HepG2 (cell line): ENCODE measurements at regions not wholly inside any gene's neighbourhood (a gene's known extent, or its start where the extent isn't known, plus 50 kb on each side); places are given as distances from the start of the nearest gene placed in this dataset.

ENCODE experiments used
- ATAC-seq: fragments of 200-7000 bp; cut with Tn5 transposase; 3 replicates; pipeline ENCODE4 v1.9.1; 2020; ENCODE audit warnings: mild to moderate bottlenecking, moderate library complexity
- BruUV-seq: library from RNA; stranded (reverse); fragments of 400-500 nt; replicated peaks from 2 replicates; lab custom pipeline; 2021; lab: Mats Ljungman, UMichigan
- CTCF ChIA-PET: fragments of 300-600 bp; formaldehyde crosslinking; extraction: SDS; loops from one replicate; lab custom pipeline; 2021; ENCODE audit warnings: low total read pairs, inconsistent platforms, low intra/inter-chr PET ratio; lab: Yijun Ruan, JAX
- POLR2A ChIA-PET: fragments of 350-600 bp; sonication (Branson Sonifier 250); formaldehyde crosslinking; loops from one replicate; lab custom pipeline; 2020; ENCODE audit warnings: antibody characterized with exemption, inconsistent platforms; lab: Yijun Ruan, JAX
- DNase-seq: peaks from one replicate; pipeline ENCODE4 v3.0.0-alpha.2; 2015; ENCODE audit warnings: low spot score
- FAIRE-seq: peaks from 3 replicates; lab custom pipeline; 2011; peaks lifted over from hg19 to GRCh38; lab: Jason Lieb, UNC
- H2AFZ ChIP-seq: one replicate; pipeline ENCODE4 v1.6.1; 2011; ENCODE audit warnings: low read length, inconsistent platforms
- H3K27ac ChIP-seq: fragments of 300-600 bp; 3 replicates; pipeline ENCODE4 v1.8.0; 2011; ENCODE audit warnings: mixed run types, mild to moderate bottlenecking, mixed read lengths, low read length, inconsistent platforms; ENCODE audit not compliant: insufficient read depth; ENCODE audit errors: extremely low read length
- H3K27me3 ChIP-seq, 2 experiments: fragments of 200-600 bp in 1 of 2; 2 replicates in 1 of 2; 3 replicates in 1 of 2; pipeline versions ENCODE4 v1.6.0 to v1.8.0; 2011; ENCODE audit warnings: low read length in 2 of 2, mild to moderate bottlenecking in 2 of 2, moderate library complexity in 2 of 2, inconsistent platforms in 1 of 2; ENCODE audit not compliant: insufficient read depth in 2 of 2, control insufficient read depth in 1 of 2
- H3K36me3 ChIP-seq, 2 experiments: fragments of 200-600 bp in 1 of 2; replicated peaks in 1 of 2; 2 replicates in 1 of 2; 3 replicates in 1 of 2; pipeline versions ENCODE4 v1.5.1 to v1.8.0; 2011; ENCODE audit warnings: low read length in 2 of 2, inconsistent platforms in 1 of 2; ENCODE audit not compliant: insufficient read depth in 2 of 2, control insufficient read depth in 1 of 2
- H3K4me1 ChIP-seq: 2 replicates; pipeline ENCODE4 v1.5.1; 2012; ENCODE audit warnings: low read length, inconsistent platforms; ENCODE audit not compliant: insufficient read depth
- H3K4me2 ChIP-seq: 2 replicates; pipeline ENCODE4 v1.6.0; 2011; ENCODE audit warnings: low read depth, low read length, inconsistent platforms
- H3K4me3 ChIP-seq, 3 experiments: fragments of 200-600 bp in 1 of 3; sonication (generic), shearing (Covaris generic) in 1 of 3; replicated peaks in 1 of 3; 2 replicates each; pipeline ENCODE4 v1.5.1; 2011 to 2016; ENCODE audit warnings: low read length in 3 of 3, inconsistent platforms in 2 of 3, low read depth in 2 of 3, mild to moderate bottlenecking in 2 of 3, control low read depth in 1 of 3, mixed read lengths in 1 of 3; ENCODE audit not compliant: insufficient read depth in 1 of 3
- H3K79me2 ChIP-seq: one replicate; pipeline ENCODE4 v1.6.1; 2011; ENCODE audit warnings: low read length, inconsistent platforms; ENCODE audit not compliant: insufficient read depth
- H3K9ac ChIP-seq: 2 replicates; pipeline ENCODE4 v1.6.0; 2011; ENCODE audit warnings: mild to moderate bottlenecking, low read depth, low read length, inconsistent platforms; ENCODE audit not compliant: insufficient read depth
- H3K9me3 ChIP-seq: 2 replicates; pipeline ENCODE4 v1.5.1; 2012; ENCODE audit warnings: mild to moderate bottlenecking, low read length
- H4K20me1 ChIP-seq: 2 replicates; pipeline ENCODE4 v1.6.0; 2011; ENCODE audit warnings: inconsistent platforms, mild to moderate bottlenecking, low read length, moderate library complexity; ENCODE audit not compliant: insufficient read depth
- KDM3A ChIP-seq: IDR thresholded peaks from 2 replicates; pipeline ENCODE4 v1.6.1; 2018; ENCODE audit warnings: low read depth, missing compliant biosample characterization
- LCORL ChIP-seq, 2 experiments: fragments of 450-650 bp in 1 of 2; sonication (generic) in 1 of 2; formaldehyde crosslinking in 1 of 2; IDR thresholded peaks; 2 replicates each; pipeline versions ENCODE4 v1.5.0 to v1.6.1; 2017 to 2020; ENCODE audit warnings: antibody characterized with exemption in 1 of 2, missing genetic modification reagents in 1 of 2
- MAFF ChIP-seq: IDR thresholded peaks from 2 replicates; pipeline ENCODE4 v1.6.1; 2011; ENCODE audit warnings: low read depth, low read length, improper control_type of control experiment
- RFXANK ChIP-seq: IDR thresholded peaks from 2 replicates; pipeline ENCODE4 v1.6.1; 2016
- SCMH1 ChIP-seq: sonication (generic); formaldehyde crosslinking; IDR thresholded peaks from 2 replicates; pipeline ENCODE4 v1.9.0; 2021; ENCODE audit warnings: missing genetic modification reagents, mild to moderate bottlenecking, borderline replicate concordance
- SNAPC2 ChIP-seq: sonication (generic); formaldehyde crosslinking; IDR thresholded peaks from 2 replicates; pipeline ENCODE4 v1.8.1; 2022; ENCODE audit warnings: mild to moderate bottlenecking, missing genetic modification reagents
- SP5 ChIP-seq: IDR thresholded peaks from 2 replicates; pipeline ENCODE4 v1.6.1; 2016; ENCODE audit warnings: low read depth, borderline replicate concordance
- TCF12 ChIP-seq, 2 experiments: fragments of 450-650 bp in 1 of 2; sonication (generic) in 1 of 2; formaldehyde crosslinking in 1 of 2; IDR thresholded peaks; 2 replicates each; pipeline versions ENCODE4 v1.6.1 to v1.8.0; 2017 to 2022; ENCODE audit warnings: antibody characterized with exemption in 1 of 2, mild to moderate bottlenecking in 1 of 2, missing genetic modification reagents in 1 of 2, moderate library complexity in 1 of 2
- ZBTB33 ChIP-seq: sonication (generic); formaldehyde crosslinking; IDR thresholded peaks from 2 replicates; pipeline ENCODE4 v1.4.0; 2020; ENCODE audit warnings: missing genetic modification reagents
- ZIK1 ChIP-seq: sonication (generic); formaldehyde crosslinking; IDR thresholded peaks from 2 replicates; pipeline ENCODE4 v1.5.0; 2020; ENCODE audit warnings: mild to moderate bottlenecking, low read depth, missing genetic modification reagents, borderline replicate concordance
- ZNF570 ChIP-seq: sonication (generic); formaldehyde crosslinking; IDR thresholded peaks from 2 replicates; pipeline ENCODE4 v1.4.0; 2020; ENCODE audit warnings: mild to moderate bottlenecking, missing genetic modification reagents, borderline replicate concordance
- ZNF605 ChIP-seq: sonication (generic); formaldehyde crosslinking; IDR thresholded peaks from 2 replicates; pipeline ENCODE4 v1.8.0; 2022; ENCODE audit warnings: mild to moderate bottlenecking, missing genetic modification reagents
- ZNF709 ChIP-seq: sonication (generic); formaldehyde crosslinking; IDR thresholded peaks from 2 replicates; pipeline ENCODE4 v1.5.0; 2020; ENCODE audit warnings: mild to moderate bottlenecking, missing genetic modification reagents
- ZNF790 ChIP-seq: sonication (generic); formaldehyde crosslinking; IDR thresholded peaks from 2 replicates; pipeline ENCODE4 v1.8.0; 2022; ENCODE audit warnings: missing genetic modification reagents, mild to moderate bottlenecking, borderline replicate concordance
- WGBS: methylation state at CpG from one replicate; pipeline ENCODE4 v1.1.6; 2017; ENCODE audit warnings: low lambda C conversion rate; 5-methylcytosine and 5-hydroxymethylcytosine counted together
- in situ Hi-C: cut with HindIII; loops from 2 replicates; pipeline ENCODE4 v1.10.0; 2017; ENCODE audit warnings: low pct_unique_long_range_greater_than_20kb; ENCODE audit not compliant: extremely low pct_ligation_motif_present
- intact Hi-C: fragments of 100-400 bp; cut with micrococcal nuclease; formaldehyde crosslinking; loops from one replicate; pipeline ENCODE4 v1.10.0; 2022; ENCODE audit not compliant: unreplicated experiment
- TF ChIP-seq, protein P1 (sequence below): sonication (generic); formaldehyde crosslinking; IDR thresholded peaks from 2 replicates; pipeline ENCODE4 v1.4.0; 2020; ENCODE audit warnings: missing genetic modification reagents, borderline replicate concordance
- TF ChIP-seq, protein P2 (sequence below): sonication (generic); formaldehyde crosslinking; IDR thresholded peaks from 2 replicates; pipeline ENCODE4 v1.8.1; 2023; ENCODE audit warnings: mild to moderate bottlenecking, moderate library complexity, missing genetic modification reagents
- TF ChIP-seq, protein P3 (sequence below), 2 experiments: sonication (generic) in 1 of 2; formaldehyde crosslinking in 1 of 2; IDR thresholded peaks; 2 replicates each; pipeline versions ENCODE4 v1.4.0 to v1.6.1; 2018 to 2020; ENCODE audit warnings: missing genetic modification reagents in 2 of 2, borderline replicate concordance in 1 of 2, low read depth in 1 of 2, mild to moderate bottlenecking in 1 of 2, missing biosample characterization in 1 of 2

DNA sequence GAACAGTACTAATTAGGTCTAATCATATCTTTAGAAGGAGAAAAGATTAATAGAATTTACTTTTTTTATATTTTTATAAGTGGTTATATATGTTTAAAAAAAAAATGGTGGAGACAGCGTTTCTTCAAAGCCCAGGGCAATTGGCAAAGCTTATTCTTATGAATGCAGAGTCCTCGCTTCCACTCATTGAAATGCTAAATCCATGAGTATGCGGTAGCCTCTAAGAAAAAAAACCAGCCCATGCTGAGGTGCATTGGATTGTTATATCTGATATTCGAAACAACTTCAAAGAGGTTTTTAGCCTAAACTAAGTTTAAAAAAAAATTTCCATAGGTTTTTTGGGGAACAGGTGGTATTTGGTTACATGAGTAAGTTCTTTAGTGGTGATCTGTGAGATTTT lies 142.8 kb downstream of the GOLIM4 start (continued):
- no peak for TF ChIP-seq SCMH1 (CRISPR knock-in tag)
- TF ChIP-seq SNAPC2, result no peak
- no peak for TF ChIP-seq LCORL (IDR thresholded peaks at IDR 0.05)
- no peak for TF ChIP-seq LCORL (CRISPR knock-in tag; IDR thresholded peaks at IDR 0.05)
- TF ChIP-seq, protein P1, sequence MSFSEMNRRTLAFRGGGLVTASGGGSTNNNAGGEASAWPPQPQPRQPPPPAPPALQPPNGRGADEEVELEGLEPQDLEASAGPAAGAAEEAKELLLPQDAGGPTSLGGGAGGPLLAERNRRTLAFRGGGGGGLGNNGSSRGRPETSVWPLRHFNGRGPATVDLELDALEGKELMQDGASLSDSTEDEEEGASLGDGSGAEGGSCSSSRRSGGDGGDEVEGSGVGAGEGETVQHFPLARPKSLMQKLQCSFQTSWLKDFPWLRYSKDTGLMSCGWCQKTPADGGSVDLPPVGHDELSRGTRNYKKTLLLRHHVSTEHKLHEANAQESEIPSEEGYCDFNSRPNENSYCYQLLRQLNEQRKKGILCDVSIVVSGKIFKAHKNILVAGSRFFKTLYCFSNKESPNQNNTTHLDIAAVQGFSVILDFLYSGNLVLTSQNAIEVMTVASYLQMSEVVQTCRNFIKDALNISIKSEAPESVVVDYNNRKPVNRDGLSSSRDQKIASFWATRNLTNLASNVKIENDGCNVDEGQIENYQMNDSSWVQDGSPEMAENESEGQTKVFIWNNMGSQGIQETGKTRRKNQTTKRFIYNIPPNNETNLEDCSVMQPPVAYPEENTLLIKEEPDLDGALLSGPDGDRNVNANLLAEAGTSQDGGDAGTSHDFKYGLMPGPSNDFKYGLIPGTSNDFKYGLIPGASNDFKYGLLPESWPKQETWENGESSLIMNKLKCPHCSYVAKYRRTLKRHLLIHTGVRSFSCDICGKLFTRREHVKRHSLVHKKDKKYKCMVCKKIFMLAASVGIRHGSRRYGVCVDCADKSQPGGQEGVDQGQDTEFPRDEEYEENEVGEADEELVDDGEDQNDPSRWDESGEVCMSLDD (CRISPR knock-in tag), result no peak
- no peak for TF ChIP-seq TCF12 (IDR thresholded peaks at IDR 0.05)
- no peak for TF ChIP-seq TCF12 (CRISPR knock-in tag; IDR thresholded peaks at IDR 0.05)
- TF ChIP-seq SP5 (CRISPR knock-in tag), result no peak
- no peak for TF ChIP-seq ZBTB33 (CRISPR knock-in tag)

- DNase-seq, result no peak
- Histone ChIP-seq H4K20me1 (no peaks in the 10 kb centered on the region), H2AFZ (no peak overlapping the region), H3K4me1 (no peaks in the 10 kb centered on the region), H3K9me3 (no peaks in the 10 kb centered on the region), H3K79me2 (no peaks in the 10 kb centered on the region), H3K4me2 (no peak overlapping the region), H3K9ac (no peak overlapping the region), H3K27me3 (no peaks in the 10 kb centered on the region), H3K36me3 (no peaks in the 10 kb centered on the region), H3K27ac (no peak overlapping the region), H3K4me3 (no peak overlapping the region)
- ChIA-PET POLR2A (no interaction called here), CTCF (no interaction called here)
- FAIRE-seq, result no peak
- in situ Hi-C loops, result no loop called here
- no peak for ATAC-seq
- 37% methylated on average over 5 of the region's 5 CpGs for WGBS
- no TSS peak for BruUV-seq
- intact Hi-C loops, result no loop called here
- TF ChIP-seq ZIK1 (no peak), RFXANK (no peak), MAFF (no peak), ZNF605 (CRISPR knock-in tag) (no peak), ZNF570 (CRISPR knock-in tag) (no peak), ZNF790 (CRISPR knock-in tag) (no peak), ZNF709 (CRISPR knock-in tag) (no peak), KDM3A (CRISPR knock-in tag) (no peak)
- TF ChIP-seq, protein P2, sequence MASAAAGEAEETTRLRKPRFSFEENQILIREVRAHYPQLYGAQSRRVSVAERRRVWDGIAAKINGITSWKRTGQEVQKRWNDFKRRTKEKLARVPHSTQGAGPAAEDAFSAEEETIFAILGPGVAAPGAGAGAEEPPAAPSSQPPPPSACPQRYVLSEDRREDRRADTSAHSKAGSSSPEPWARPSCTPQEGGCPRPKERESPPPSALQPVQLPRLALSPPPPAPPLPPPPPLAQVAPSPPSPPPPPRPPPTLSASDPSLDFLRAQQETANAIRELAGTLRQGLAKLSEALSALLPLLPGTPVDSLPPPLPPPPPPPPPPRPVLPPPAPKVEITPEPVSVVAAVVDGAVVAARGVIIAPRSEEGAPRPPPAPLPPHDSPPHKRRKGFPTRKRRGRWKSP, result no peak
- TF ChIP-seq, protein P3, sequence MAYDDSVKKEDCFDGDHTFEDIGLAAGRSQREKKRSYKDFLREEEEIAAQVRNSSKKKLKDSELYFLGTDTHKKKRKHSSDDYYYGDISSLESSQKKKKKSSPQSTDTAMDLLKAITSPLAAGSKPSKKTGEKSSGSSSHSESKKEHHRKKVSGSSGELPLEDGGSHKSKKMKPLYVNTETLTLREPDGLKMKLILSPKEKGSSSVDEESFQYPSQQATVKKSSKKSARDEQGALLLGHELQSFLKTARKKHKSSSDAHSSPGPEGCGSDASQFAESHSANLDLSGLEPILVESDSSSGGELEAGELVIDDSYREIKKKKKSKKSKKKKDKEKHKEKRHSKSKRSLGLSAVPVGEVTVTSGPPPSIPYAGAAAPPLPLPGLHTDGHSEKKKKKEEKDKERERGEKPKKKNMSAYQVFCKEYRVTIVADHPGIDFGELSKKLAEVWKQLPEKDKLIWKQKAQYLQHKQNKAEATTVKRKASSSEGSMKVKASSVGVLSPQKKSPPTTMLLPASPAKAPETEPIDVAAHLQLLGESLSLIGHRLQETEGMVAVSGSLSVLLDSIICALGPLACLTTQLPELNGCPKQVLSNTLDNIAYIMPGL (CRISPR knock-in tag; IDR thresholded peaks at IDR 0.05; ENCODE audit: borderline replicate concordance in 1 of 2, low read depth in 1 of 2), result no peak
These were observed 145.5 kb downstream of the GOLIM4 start for GRCh38 chr3:167950212-167950611.
